GM23338 (cell line): ENCODE measurements at regions not wholly inside any gene's neighbourhood (a gene's known extent, or its start where the extent isn't known, plus 50 kb on each side); places are given as distances from the start of the nearest gene placed in this dataset.

Experiments used
- ATAC-seq: fragments of 200-7000 bp; cut with Tn5 transposase; 3 replicates; pipeline ENCODE4 v1.9.1; 2020
- DNase-seq: peaks from one replicate; pipeline ENCODE4 v3.0.0-alpha.2; 2015; ENCODE audit warnings: low spot score
- H2AFZ ChIP-seq: fragments of 200-600 bp; sonication (generic); 2 replicates; pipeline ENCODE4 v1.8.0; 2016; ENCODE audit warnings: antibody characterized with exemption, mild to moderate bottlenecking, moderate library complexity
- H3F3A ChIP-seq: fragments of 200-600 bp; sonication (generic); replicated peaks from 2 replicates; pipeline ENCODE4 v1.8.0; 2017; ENCODE audit warnings: antibody characterized with exemption, mixed run types, low read depth
- H3K27ac ChIP-seq: fragments of 200-600 bp; sonication (generic); 2 replicates; pipeline ENCODE4 v1.6.1; 2016; ENCODE audit warnings: low read depth
- H3K27me3 ChIP-seq: fragments of 200-600 bp; sonication (generic); 2 replicates; pipeline ENCODE4 v1.8.0; 2016; ENCODE audit warnings: mild to moderate bottlenecking, mixed run types, moderate library complexity; ENCODE audit not compliant: insufficient read depth
- H3K36me3 ChIP-seq: fragments of 200-600 bp; sonication (generic); 2 replicates; pipeline ENCODE4 v1.8.0; 2016; ENCODE audit warnings: mild to moderate bottlenecking; ENCODE audit not compliant: insufficient read depth
- H3K4me1 ChIP-seq: fragments of 200-600 bp; sonication (generic); 2 replicates; pipeline ENCODE4 v1.8.0; 2016; ENCODE audit warnings: mild to moderate bottlenecking, moderate library complexity; ENCODE audit not compliant: insufficient read depth
- H3K4me2 ChIP-seq: fragments of 200-600 bp; sonication (generic); 2 replicates; pipeline ENCODE4 v1.7.1; 2017; ENCODE audit warnings: mixed run types
- H3K4me3 ChIP-seq: fragments of 200-600 bp; sonication (generic); 2 replicates; pipeline ENCODE4 v1.6.1; 2016; ENCODE audit warnings: mixed run types
- H3K79me2 ChIP-seq: fragments of 200-600 bp; sonication (generic); replicated peaks from 2 replicates; pipeline ENCODE4 v1.8.0; 2017; ENCODE audit warnings: mild to moderate bottlenecking; ENCODE audit not compliant: insufficient read depth
- H3K9me2 ChIP-seq: fragments of 200-600 bp; sonication (generic); 2 replicates; pipeline ENCODE4 v1.8.0; 2017; ENCODE audit not compliant: insufficient read depth
- H4K20me1 ChIP-seq: fragments of 200-600 bp; sonication (generic); replicated peaks from 2 replicates; pipeline ENCODE4 v1.8.0; 2017; ENCODE audit warnings: mild to moderate bottlenecking; ENCODE audit not compliant: insufficient read depth
- H3K27ac Mint-ChIP-seq: 2 replicates; pipeline ENCODE4 v1.8.0; 2020; ENCODE audit warnings: inconsistent platforms, mild to moderate bottlenecking, moderate library complexity, mixed read lengths
- H3K27me3 Mint-ChIP-seq: 3 replicates; pipeline ENCODE4 v1.8.0; 2022; ENCODE audit warnings: low read depth, mild to moderate bottlenecking, moderate library complexity, mixed read lengths, inconsistent platforms; ENCODE audit not compliant: insufficient read depth, poor library complexity
- H3K36me3 Mint-ChIP-seq: 3 replicates; pipeline ENCODE4 v1.8.0; 2021; ENCODE audit warnings: low read depth, mild to moderate bottlenecking, inconsistent platforms, moderate library complexity, mixed read lengths
- H3K4me1 Mint-ChIP-seq: 3 replicates; pipeline ENCODE4 v1.8.0; 2020; ENCODE audit warnings: mild to moderate bottlenecking, inconsistent platforms, mixed read lengths
- H3K4me3 Mint-ChIP-seq: 3 replicates; pipeline ENCODE4 v1.8.0; 2021; ENCODE audit warnings: moderate library complexity, mild to moderate bottlenecking, inconsistent platforms, mixed read lengths
- H3K9me3 Mint-ChIP-seq: 3 replicates; pipeline ENCODE4 v1.8.0; 2020; ENCODE audit warnings: moderate library complexity, mild to moderate bottlenecking, inconsistent platforms, mixed read lengths
- CTCF ChIP-seq, 2 experiments: fragments of 200-600 bp in 1 of 2; sonication (generic) in 1 of 2; conservative IDR thresholded peaks; 2 replicates each; pipeline versions ENCODE4 v1.5.1 to v1.6.1; 2016 to 2017; ENCODE audit warnings: antibody characterized with exemption in 2 of 2, low read depth in 2 of 2, mild to moderate bottlenecking in 2 of 2, moderate library complexity in 1 of 2
- ETS1 ChIP-seq: IDR thresholded peaks from 2 replicates; pipeline ENCODE4 v1.6.1; 2016; ENCODE audit warnings: antibody characterized with exemption
- EZH2 ChIP-seq: fragments of 200-600 bp; sonication (generic); IDR thresholded peaks from one replicate; pipeline ENCODE4 v1.8.0; 2017; ENCODE audit warnings: antibody characterized with exemption, mild to moderate bottlenecking, low read depth; ENCODE audit not compliant: unreplicated experiment
- EZH2phosphoT487 ChIP-seq: fragments of 200-600 bp; sonication (generic); IDR thresholded peaks from one replicate; pipeline ENCODE4 v1.8.1; 2018; ENCODE audit warnings: antibody characterized with exemption; ENCODE audit not compliant: unreplicated experiment
- NANOG ChIP-seq: IDR thresholded peaks from 2 replicates; pipeline ENCODE4 v1.6.1; 2016; ENCODE audit warnings: antibody characterized with exemption, borderline replicate concordance
- REST ChIP-seq: IDR thresholded peaks from one replicate; pipeline ENCODE4 v1.6.1; 2018; ENCODE audit warnings: antibody characterized with exemption; ENCODE audit not compliant: unreplicated experiment
- STAT1 ChIP-seq: IDR thresholded peaks from one replicate; pipeline ENCODE4 v1.6.1; 2016; ENCODE audit warnings: antibody characterized with exemption; ENCODE audit not compliant: unreplicated experiment
- ZNF462 ChIP-seq: fragments of 250-450 bp; sonication (Bioruptor Pico); IDR thresholded peaks from 2 replicates; pipeline ENCODE4 v1.5.0; 2020; ENCODE audit warnings: mild to moderate bottlenecking, moderate library complexity

- no peak overlapping the region for H3K4me3 ChIP-seq
- H3F3A ChIP-seq: no peaks in the 10 kb centered on the region
- H3K27ac Mint-ChIP-seq: no peak overlapping the region
- H3K4me2 ChIP-seq: no peak overlapping the region
- no peak for DNase-seq
- no peaks in the 10 kb centered on the region for H4K20me1 ChIP-seq
- no peaks in the 10 kb centered on the region for H3K36me3 ChIP-seq
- no peak for ATAC-seq
- no peaks in the 10 kb centered on the region; the same call in 1 of the 2 replicates for H3K9me2 ChIP-seq
- H3K36me3 Mint-ChIP-seq: peaks cover 9% of the 10 kb centered on the region; the same call in 2 of the 3 replicates
- no peaks in the 10 kb centered on the region; the same call in 2 of the 3 replicates for H3K4me1 Mint-ChIP-seq
- peaks cover 3% of the 10 kb centered on the region for H3K27me3 Mint-ChIP-seq
- H3K79me2 ChIP-seq: no peaks in the 10 kb centered on the region
- no peak overlapping the region for H3K27ac ChIP-seq
- TF ChIP-seq EZH2: no peak
- no peak for TF ChIP-seq EZH2phosphoT487
- TF ChIP-seq ETS1: no peak
- no peak for TF ChIP-seq STAT1
- TF ChIP-seq NANOG: no peak
- TF ChIP-seq CTCF (conservative IDR thresholded peaks at IDR 0.05; ENCODE audit: low read depth in 2 of 2): no peak
- TF ChIP-seq REST: no peak
- TF ChIP-seq ZNF462 (CRISPR knock-in tag): no peak
- no peak overlapping the region for H3K4me3 Mint-ChIP-seq
- H3K27me3 ChIP-seq: peaks cover 12% of the 10 kb centered on the region
- no peaks in the 10 kb centered on the region for H3K4me1 ChIP-seq
- peaks cover 14% of the 10 kb centered on the region for H3K9me3 Mint-ChIP-seq
- no peak overlapping the region for H2AFZ ChIP-seq
Measured at GRCh38 chr2:241933179-241933911, 63.8 kb downstream of the RTP5 start.
